B cell (primary cell): ENCODE measurements at regions not wholly inside any gene's neighbourhood (a gene's known extent, or its start where the extent isn't known, plus 50 kb on each side); places are given as distances from the start of the nearest gene placed in this dataset.

ENCODE experiments used
- ATAC-seq: fragments of 200-7000 bp; cut with Tn5 transposase; one replicate; pipeline ENCODE4 v1.10.0; 2021; ENCODE audit warnings: low read depth, mild to moderate bottlenecking, moderate number of reproducible peaks, moderate library complexity
- CTCF ChIA-PET: fragments of 350-600 bp; sonication (Branson Sonifier 250); formaldehyde crosslinking; loops from one replicate; lab custom pipeline; 2021; ENCODE audit warnings: antibody characterized with exemption, inconsistent platforms; lab: Charles Lee
- POLR2A ChIA-PET: fragments of 350-600 bp; sonication (Branson Sonifier 250); formaldehyde crosslinking; loops from one replicate; lab custom pipeline; 2021; ENCODE audit warnings: antibody characterized with exemption; lab: Charles Lee
- DNase-seq: peaks from one replicate; pipeline ENCODE4 v3.0.0; 2013
- H2AFZ ChIP-seq: 2 replicates; pipeline ENCODE4 v1.6.1; 2012; ENCODE audit warnings: mild to moderate bottlenecking, low read depth, low read length; ENCODE audit not compliant: insufficient read depth, poor library complexity, severe bottlenecking
- H3K27ac ChIP-seq, 2 donors: 1 replicate in 1 of 2; 2 replicates in 1 of 2; pipeline ENCODE4 v1.5.1; 2012 to 2013; ENCODE audit warnings: low read length in 2 of 2, mild to moderate bottlenecking in 2 of 2, moderate library complexity in 1 of 2
- H3K27me3 ChIP-seq, 4 experiments: fragments of 200-600 bp in 1 of 4; sonication (generic) in 1 of 4; replicated peaks in 1 of 4; 1 replicate in 2 of 4; 2 replicates in 2 of 4; pipeline versions ENCODE4 v1.6.1 to v1.7.0; 2013 to 2016; ENCODE audit warnings: low read length in 3 of 4, mild to moderate bottlenecking in 2 of 4, mixed read lengths in 1 of 4, moderate library complexity in 1 of 4; ENCODE audit not compliant: insufficient read depth in 4 of 4, control insufficient read depth in 3 of 4; ENCODE audit errors: control extremely low read depth in 1 of 4
- H3K36me3 ChIP-seq, 2 experiments: replicated peaks in 1 of 2; 1 replicate in 1 of 2; 2 replicates in 1 of 2; pipeline versions ENCODE4 v1.6.1 to v1.7.1; 2013; ENCODE audit warnings: low read length in 1 of 2; ENCODE audit not compliant: insufficient read depth in 2 of 2, control insufficient read depth in 1 of 2; ENCODE audit errors: control extremely low read depth in 1 of 2, extremely low read depth in 1 of 2
- H3K4me1 ChIP-seq, 2 donors: fragments of 200-600 bp in 1 of 2; sonication (generic) in 1 of 2; 1 replicate in 1 of 2; 2 replicates in 1 of 2; pipeline versions ENCODE4 v1.5.1 to v1.6.1; 2013 to 2017; ENCODE audit warnings: low read length in 2 of 2; ENCODE audit not compliant: control insufficient read depth in 2 of 2, insufficient read depth in 2 of 2
- H3K4me2 ChIP-seq: replicated peaks from 2 replicates; pipeline ENCODE3; 2012; ENCODE audit warnings: mild to moderate bottlenecking, low read depth, low read length; ENCODE audit not compliant: poor library complexity, severe bottlenecking
- H3K4me3 ChIP-seq, 5 experiments: fragments of 200-600 bp in 1 of 5; sonication (generic) in 1 of 5; 1 replicate in 3 of 5; 2 replicates in 2 of 5; pipeline versions ENCODE4 v1.5.1 to v1.7.0; 2011 to 2016; ENCODE audit warnings: low read length in 4 of 5, mild to moderate bottlenecking in 4 of 5, low read depth in 2 of 5, control low read depth in 1 of 5, moderate library complexity in 1 of 5; ENCODE audit not compliant: insufficient read depth in 1 of 5; ENCODE audit errors: control extremely low read depth in 1 of 5, extremely low read depth in 1 of 5
- H3K79me2 ChIP-seq: fragments of 200-600 bp; sonication (generic); one replicate; pipeline ENCODE4 v1.6.0; 2016; ENCODE audit warnings: low read length; ENCODE audit not compliant: control insufficient read depth, insufficient read depth
- H3K9ac ChIP-seq: fragments of 200-600 bp; sonication (generic); 2 replicates; pipeline ENCODE4 v1.6.1; 2017; ENCODE audit warnings: mild to moderate bottlenecking, low read length, moderate library complexity
- H3K9me3 ChIP-seq, 3 donors: one replicate each; pipeline versions ENCODE4 v1.6.1 to v1.7.1; 2013; ENCODE audit warnings: low read length in 2 of 3; ENCODE audit not compliant: control insufficient read depth in 2 of 3, insufficient read depth in 1 of 3; ENCODE audit errors: control extremely low read depth in 1 of 3
- H4K20me1 ChIP-seq: 2 replicates; pipeline ENCODE4 v1.6.0; 2012; ENCODE audit warnings: mild to moderate bottlenecking, low read length; ENCODE audit not compliant: insufficient read depth, control insufficient read depth, poor library complexity, severe bottlenecking
- H3K27ac Mint-ChIP-seq: one replicate; pipeline ENCODE4 v1.8.0; 2021; ENCODE audit warnings: mixed read lengths
- H3K27me3 Mint-ChIP-seq: one replicate; pipeline ENCODE4 v1.8.0; 2021; ENCODE audit warnings: mixed read lengths
- H3K4me1 Mint-ChIP-seq: one replicate; pipeline ENCODE4 v1.8.0; 2021; ENCODE audit warnings: mixed read lengths
- H3K4me3 Mint-ChIP-seq: one replicate; pipeline ENCODE4 v1.8.0; 2021; ENCODE audit warnings: mixed read lengths
- H3K9me3 Mint-ChIP-seq: one replicate; pipeline ENCODE4 v1.8.0; 2022; ENCODE audit warnings: mixed read lengths; ENCODE audit not compliant: insufficient read depth
- CTCF ChIP-seq: fragments of 200-600 bp; IDR thresholded peaks from one replicate; pipeline ENCODE4 v1.8.0; 2022; ENCODE audit warnings: antibody characterized with exemption, mild to moderate bottlenecking
- EZH2 ChIP-seq: IDR thresholded peaks from 2 replicates; pipeline ENCODE4 v1.6.1; 2012; ENCODE audit warnings: borderline replicate concordance, low read depth, mild to moderate bottlenecking, moderate library complexity, low read length; ENCODE audit not compliant: insufficient read depth, poor library complexity, severe bottlenecking
- WGBS: methylation state at CpG from one replicate; pipeline ENCODE4 v1.1.5; 2013; ENCODE audit warnings: missing lambda C conversion rate; ENCODE audit not compliant: insufficient coverage; 5-methylcytosine and 5-hydroxymethylcytosine counted together
- intact Hi-C: fragments of 100-400 bp; cut with micrococcal nuclease; formaldehyde crosslinking; loops from one replicate; pipeline ENCODE4 v1.10.0; 2022

GRCh38 chr10:117710181-117710798 lies 167.7 kb downstream of the EMX2 start:
- H3K79me2 ChIP-seq, result no peaks in the 10 kb centered on the region
- CTCF ChIA-PET, result no interaction called here
- H3K9ac ChIP-seq, result no peak overlapping the region
- H3K27me3 ChIP-seq, result no peaks in the 10 kb centered on the region
- ATAC-seq (no peak), DNase-seq (no peak)
- no peak overlapping the region for H3K27ac ChIP-seq
- no peaks in the 10 kb centered on the region for H4K20me1 ChIP-seq
- Mint-ChIP-seq H3K27me3 (peaks cover 5% of the 10 kb centered on the region), H3K4me1 (no peaks in the 10 kb centered on the region), H3K27ac (no peak overlapping the region), H3K9me3 (peaks cover 7% of the 10 kb centered on the region), H3K4me3 (no peak overlapping the region)
- WGBS, result 88% methylated on average over 8 of the region's 8 CpGs
- no peak overlapping the region for H3K4me2 ChIP-seq
- POLR2A ChIA-PET, result no interaction called here
- H2AFZ ChIP-seq, result no peak overlapping the region
- no peaks in the 10 kb centered on the region for H3K4me1 ChIP-seq
- H3K4me3 ChIP-seq, result no peak overlapping the region
- H3K36me3 ChIP-seq, result no peaks in the 10 kb centered on the region
- intact Hi-C loops, result no loop called here
- H3K9me3 ChIP-seq, result peaks cover 0 to 5% (median 0%) of the 10 kb centered on the region in 3 donors
- no peak for TF ChIP-seq CTCF
- TF ChIP-seq EZH2, result no peak

GRCh38 chr10:117716889-117717288 lies 174.3 kb downstream of the EMX2 start:
- intact Hi-C loops, result no loop called here
- H3K27ac Mint-ChIP-seq, result peak overlapping the region; percentile 15
- Histone ChIP-seq H3K9me3 (peaks cover 0 to 6% (median 0%) of the 10 kb centered on the region in 3 donors), H4K20me1 (no peaks in the 10 kb centered on the region), H3K27ac (no peak overlapping the region), H3K4me1 (no peaks in the 10 kb centered on the region), H3K27me3 (peaks cover 0 to 2% (median 0%) of the 10 kb centered on the region in 4 experiments), H3K79me2 (no peaks in the 10 kb centered on the region), H3K4me2 (no peak overlapping the region), H3K9ac (no peak overlapping the region), H3K4me3 (no peak overlapping the region), H3K36me3 (no peaks in the 10 kb centered on the region), H2AFZ (no peak overlapping the region)
- WGBS, result 83% methylated on average over 1 of the region's 1 CpG
- DNase-seq (no peak), ATAC-seq (no peak)
- no peak overlapping the region for H3K4me3 Mint-ChIP-seq
- H3K9me3 Mint-ChIP-seq, result peaks cover 6% of the 10 kb centered on the region
- peaks cover 17% of the 10 kb centered on the region for H3K27me3 Mint-ChIP-seq
- POLR2A ChIA-PET, result no interaction called here
- CTCF ChIA-PET, result no interaction called here
- no peaks in the 10 kb centered on the region for H3K4me1 Mint-ChIP-seq
- TF ChIP-seq CTCF (no peak), EZH2 (no peak)
